Karpas-422 (cell line): ENCODE measurements at regions not wholly inside any gene's neighbourhood (a gene's known extent, or its start where the extent isn't known, plus 50 kb on each side); places are given as distances from the start of the nearest gene placed in this dataset.
A peak's percentile ranks its signal among the peaks of the same experiment; 100 is the strongest.
"Not testable (repeated sequence)": the region's sequence is repeated elsewhere in the genome, so short reads cannot be mapped to it uniquely, and the experiment has no call there.

Source experiments
- DNase-seq: peaks from one replicate; pipeline ENCODE4 v3.0.0-alpha.2; 2015
- H2AFZ ChIP-seq: fragments of 200-600 bp; sonication (generic); 2 replicates; pipeline ENCODE4 v1.6.1; 2014; ENCODE audit warnings: antibody characterized with exemption, low read length, mixed read lengths
- H3K27ac ChIP-seq: fragments of 200-600 bp; sonication (generic); 2 replicates; pipeline ENCODE4 v1.5.1; 2014; ENCODE audit warnings: mild to moderate bottlenecking, low read length, moderate library complexity
- H3K27me3 ChIP-seq: fragments of 200-600 bp; sonication (generic); 2 replicates; pipeline ENCODE4 v1.6.1; 2014; ENCODE audit warnings: low read length, mixed read lengths
- H3K36me3 ChIP-seq: fragments of 200-600 bp; sonication (generic); 2 replicates; pipeline ENCODE4 v1.6.1; 2014; ENCODE audit warnings: low read length, mixed read lengths; ENCODE audit not compliant: insufficient read depth
- H3K4me1 ChIP-seq: fragments of 200-600 bp; sonication (generic); 2 replicates; pipeline ENCODE4 v1.6.1; 2014; ENCODE audit warnings: mild to moderate bottlenecking, low read length, mixed read lengths
- H3K4me2 ChIP-seq: fragments of 200-600 bp; sonication (generic); 2 replicates; pipeline ENCODE4 v1.6.1; 2014; ENCODE audit warnings: low read length, low read depth, mild to moderate bottlenecking; ENCODE audit not compliant: poor library complexity, severe bottlenecking
- H3K4me3 ChIP-seq: fragments of 200-600 bp; sonication (generic); 2 replicates; pipeline ENCODE4 v1.5.1; 2014; ENCODE audit warnings: mild to moderate bottlenecking, antibody characterized with exemption, low read length, mixed read lengths
- H3K79me2 ChIP-seq: fragments of 200-600 bp; sonication (generic); 2 replicates; pipeline ENCODE4 v1.6.1; 2014; ENCODE audit warnings: mild to moderate bottlenecking, low read length, mixed read lengths
- H3K9ac ChIP-seq: fragments of 200-600 bp; sonication (generic); 2 replicates; pipeline ENCODE4 v1.6.0; 2014; ENCODE audit warnings: low read length
- H3K9me2 ChIP-seq: fragments of 200-600 bp; sonication (generic), shearing (Covaris generic); replicated peaks from 2 replicates; pipeline ENCODE4 v1.6.0; 2014; ENCODE audit warnings: mild to moderate bottlenecking, low read length, moderate library complexity; ENCODE audit not compliant: insufficient read depth
- H3K9me3 ChIP-seq: fragments of 300-700, 200-600 bp; sonication (generic); 2 replicates; pipeline ENCODE4 v1.6.1; 2014; ENCODE audit warnings: low read length, mixed read lengths
- H4K20me1 ChIP-seq: fragments of 200-600 bp; sonication (generic); 2 replicates; pipeline ENCODE4 v1.6.1; 2014; ENCODE audit warnings: mild to moderate bottlenecking, antibody characterized with exemption, low read length, low read depth; ENCODE audit not compliant: insufficient read depth

DNA sequence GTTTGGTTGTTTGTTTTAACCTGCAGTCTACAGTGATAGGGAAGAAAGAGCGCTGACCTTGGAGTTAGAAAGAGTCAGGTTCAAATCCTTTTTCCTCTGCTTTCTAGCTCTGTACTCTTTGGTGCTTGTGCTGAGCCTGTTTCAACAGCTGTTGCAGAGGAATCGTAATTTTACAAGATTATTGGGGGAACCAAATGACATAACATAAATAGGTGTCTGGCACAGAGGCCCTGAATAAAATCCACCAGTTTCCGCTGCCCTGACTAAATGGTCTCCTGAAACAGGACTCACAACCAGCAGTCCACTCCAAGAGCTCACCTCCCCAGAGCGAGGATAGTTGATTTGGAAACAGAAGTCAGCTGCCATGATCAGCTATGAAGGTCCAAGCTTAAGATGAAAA is 125.0 kb upstream of the CDC42EP3 start:
- no peak overlapping the region for H2AFZ ChIP-seq
- H4K20me1 ChIP-seq = no peaks in the 10 kb centered on the region
- no peak for DNase-seq
- H3K27ac ChIP-seq = no peak overlapping the region
- H3K36me3 ChIP-seq = no peaks in the 10 kb centered on the region
- no peaks in the 10 kb centered on the region for H3K79me2 ChIP-seq
- H3K27me3 ChIP-seq = no peaks in the 10 kb centered on the region
- no peak overlapping the region for H3K4me2 ChIP-seq
- H3K9me2 ChIP-seq = 0 out of 2 replicates have a peak, but pooled peaks cover 4% of the 10 kb centered on the region
- no peaks in the 10 kb centered on the region for H3K4me1 ChIP-seq
- no peak overlapping the region for H3K4me3 ChIP-seq
- H3K9ac ChIP-seq = no peak overlapping the region
- no peaks in the 10 kb centered on the region for H3K9me3 ChIP-seq

DNA sequence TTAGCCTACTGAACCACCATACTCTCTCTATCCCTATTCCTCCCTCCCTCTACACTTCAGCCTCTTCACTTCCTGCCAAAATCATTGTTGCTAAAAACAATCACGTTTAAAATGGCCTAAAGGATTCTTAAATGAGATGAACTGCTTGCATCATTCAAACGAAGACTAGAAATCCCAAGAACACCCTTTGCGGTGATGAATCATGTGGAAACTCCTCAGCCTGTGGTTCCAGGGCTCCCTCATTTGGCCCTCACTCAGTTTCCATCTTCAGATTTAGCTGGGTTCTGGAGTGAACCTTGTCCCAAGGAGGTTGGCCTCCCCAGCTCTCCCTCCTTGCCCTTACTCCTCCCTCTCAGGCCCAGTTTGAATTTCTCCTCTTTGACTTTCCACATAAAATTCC is 125.6 kb upstream of the CDC42EP3 start:
- Histone ChIP-seq H3K9me2 (0 out of 2 replicates have a peak, but pooled peaks cover 4% of the 10 kb centered on the region), H3K4me3 (no peak overlapping the region), H3K79me2 (no peaks in the 10 kb centered on the region), H3K27ac (no peak overlapping the region), H3K4me1 (no peaks in the 10 kb centered on the region), H3K9ac (no peak overlapping the region), H3K4me2 (no peak overlapping the region), H2AFZ (no peak overlapping the region), H3K36me3 (no peaks in the 10 kb centered on the region), H3K27me3 (no peaks in the 10 kb centered on the region), H4K20me1 (no peaks in the 10 kb centered on the region), H3K9me3 (no peaks in the 10 kb centered on the region)
- DNase-seq = no peak

DNA sequence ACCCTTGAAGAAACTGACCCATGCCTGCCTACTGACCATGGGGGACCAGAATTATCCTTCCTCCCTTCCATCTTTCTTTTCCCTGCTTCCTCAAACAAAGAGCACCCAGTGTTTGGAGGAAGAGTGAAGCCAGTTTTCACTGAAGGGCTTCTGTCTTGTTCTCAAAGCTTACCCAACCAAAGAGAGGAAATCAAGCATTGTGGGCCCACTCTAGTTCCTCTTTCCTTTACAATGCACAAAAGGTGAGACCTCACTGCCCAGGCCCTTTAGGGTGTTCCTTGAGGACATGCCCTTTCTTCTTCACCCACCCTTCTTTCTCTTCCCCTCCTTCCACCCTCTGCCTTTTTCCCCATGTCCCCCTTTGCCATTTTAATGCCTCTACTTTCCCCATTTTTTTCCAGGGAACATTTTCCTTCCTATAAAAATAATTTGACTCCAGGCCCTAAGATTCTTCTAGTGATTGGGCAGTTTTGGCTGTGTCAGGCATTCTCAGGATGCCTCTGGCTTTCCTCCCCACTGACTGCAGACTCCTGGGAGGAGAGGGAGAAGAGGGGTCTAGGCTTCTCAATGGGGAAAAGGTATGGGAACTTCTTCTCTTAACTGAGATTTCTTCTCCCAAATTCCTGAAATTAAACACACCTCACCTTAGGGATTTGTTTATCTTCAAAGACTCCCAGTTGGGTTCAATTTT is 126.6 kb upstream of the RMDN2 start:
- Histone ChIP-seq H3K9me3 (no peaks in the 10 kb centered on the region), H3K4me3 (no peak overlapping the region), H3K9ac (no peak overlapping the region), H3K36me3 (no peaks in the 10 kb centered on the region), H3K27me3 (no peaks in the 10 kb centered on the region), H2AFZ (no peak overlapping the region), H3K4me1 (no peaks in the 10 kb centered on the region), H3K4me2 (no peak overlapping the region), H3K9me2 (0 out of 2 replicates have a peak, but pooled peaks cover 4% of the 10 kb centered on the region), H4K20me1 (no peaks in the 10 kb centered on the region), H3K27ac (no peak overlapping the region), H3K79me2 (no peaks in the 10 kb centered on the region)
- peak; percentile 52 for DNase-seq

DNA sequence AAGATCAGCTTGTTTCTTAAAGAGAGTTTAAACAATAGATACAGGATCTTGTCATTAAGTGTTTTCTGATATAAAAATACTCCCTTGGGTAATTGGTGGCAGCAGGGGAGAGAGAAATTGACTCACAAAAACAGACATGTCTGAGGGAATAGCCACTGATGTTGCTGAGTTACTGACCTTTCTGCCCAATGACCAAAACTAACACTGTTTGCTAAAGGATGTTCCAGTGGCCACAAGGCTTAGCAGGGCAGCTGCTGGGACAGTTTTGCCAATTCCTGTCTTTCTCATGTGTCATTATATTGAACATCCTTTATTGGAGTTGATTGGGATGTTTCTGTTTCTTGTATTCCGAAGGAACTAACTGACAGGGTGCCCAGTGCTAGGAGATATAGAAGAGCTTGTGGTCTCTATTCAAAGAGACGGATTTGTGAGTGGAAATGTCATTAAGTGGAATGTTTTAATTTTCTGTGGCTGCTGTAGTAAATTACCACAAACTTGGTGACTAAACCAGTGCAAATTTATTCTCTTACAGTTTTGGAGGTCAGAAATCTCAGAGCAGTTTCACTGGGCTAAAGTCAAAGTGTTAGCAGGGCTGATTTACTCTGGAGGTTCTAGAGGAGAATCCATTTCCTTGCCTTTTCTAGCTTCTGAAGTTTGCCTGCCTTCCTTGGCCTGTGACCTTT is 124.8 kb upstream of the RMDN2 start:
- Histone ChIP-seq H3K9ac (no peak overlapping the region), H3K27ac (no peak overlapping the region), H2AFZ (no peak overlapping the region), H3K36me3 (no peaks in the 10 kb centered on the region), H4K20me1 (no peaks in the 10 kb centered on the region), H3K79me2 (no peaks in the 10 kb centered on the region), H3K27me3 (no peaks in the 10 kb centered on the region), H3K9me3 (no peaks in the 10 kb centered on the region), H3K4me1 (no peaks in the 10 kb centered on the region), H3K4me3 (no peak overlapping the region), H3K9me2 (no peaks in the 10 kb centered on the region), H3K4me2 (no peak overlapping the region)
- no peak for DNase-seq

DNA sequence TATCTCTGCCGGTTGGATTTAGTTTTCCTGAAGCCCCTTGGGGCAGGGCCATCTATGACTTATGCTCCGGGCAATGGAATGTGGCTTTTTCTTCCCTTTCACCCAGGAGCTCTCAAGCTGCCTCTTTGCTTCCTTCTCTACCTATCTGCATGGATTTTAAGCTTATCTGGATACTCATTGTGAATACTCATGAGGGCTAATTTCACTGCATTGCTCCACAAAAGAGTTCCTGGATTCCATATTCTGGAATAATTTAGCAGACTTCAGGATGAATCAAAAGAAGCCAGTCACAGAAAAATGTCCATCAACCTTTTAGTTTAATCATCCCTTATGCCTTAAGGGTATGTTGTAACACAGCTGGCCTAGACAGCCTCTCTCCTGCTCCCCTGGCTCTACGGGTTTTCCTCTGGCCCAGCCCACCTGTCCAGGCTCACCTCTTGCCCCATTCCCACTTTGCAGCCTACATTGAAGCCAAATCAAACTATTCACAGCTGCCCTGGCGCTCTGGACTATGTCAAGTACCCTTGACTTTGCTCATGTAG is 122.8 kb upstream of the RMDN2 start:
- no peak overlapping the region for H2AFZ ChIP-seq
- no peaks in the 10 kb centered on the region for H3K4me1 ChIP-seq
- no peak overlapping the region for H3K9ac ChIP-seq
- no peaks in the 10 kb centered on the region for H3K9me3 ChIP-seq
- no peaks in the 10 kb centered on the region for H3K79me2 ChIP-seq
- H3K27ac ChIP-seq = no peak overlapping the region
- H3K36me3 ChIP-seq = no peaks in the 10 kb centered on the region
- H3K4me3 ChIP-seq = no peak overlapping the region
- H3K9me2 ChIP-seq = no peaks in the 10 kb centered on the region
- no peak overlapping the region for H3K4me2 ChIP-seq
- no peaks in the 10 kb centered on the region for H3K27me3 ChIP-seq
- no peaks in the 10 kb centered on the region for H4K20me1 ChIP-seq
- no peak for DNase-seq

DNA sequence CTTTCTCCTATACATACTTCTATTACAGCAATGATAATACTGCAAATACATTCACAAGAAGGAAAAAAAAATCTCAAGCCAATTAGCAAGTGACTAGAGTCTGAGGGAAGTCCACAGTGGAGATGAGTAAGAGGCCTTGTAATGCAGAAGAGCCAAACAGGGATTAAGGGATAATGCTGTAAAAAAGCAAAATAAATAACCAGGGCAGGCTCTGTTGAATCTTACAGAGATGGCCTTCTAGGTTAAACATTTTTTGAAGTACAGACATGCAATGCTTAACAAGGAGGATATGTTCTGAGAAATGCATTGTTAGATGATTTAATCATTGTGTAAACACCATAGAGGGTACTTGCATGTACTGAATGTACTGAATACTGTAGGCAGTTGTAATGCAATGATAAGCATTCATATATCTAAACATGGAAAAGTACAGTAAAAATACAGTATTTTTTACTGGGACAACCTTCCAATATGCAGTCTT is 122.1 kb upstream of the RMDN2 start:
- Histone ChIP-seq H3K36me3 (no peaks in the 10 kb centered on the region), H3K9me3 (no peaks in the 10 kb centered on the region), H3K9me2 (no peaks in the 10 kb centered on the region), H3K9ac (no peak overlapping the region), H3K27me3 (no peaks in the 10 kb centered on the region), H2AFZ (no peak overlapping the region), H3K4me1 (no peaks in the 10 kb centered on the region), H3K4me3 (no peak overlapping the region), H4K20me1 (no peaks in the 10 kb centered on the region), H3K4me2 (no peak overlapping the region), H3K79me2 (no peaks in the 10 kb centered on the region), H3K27ac (no peak overlapping the region)
- no peak for DNase-seq

DNA sequence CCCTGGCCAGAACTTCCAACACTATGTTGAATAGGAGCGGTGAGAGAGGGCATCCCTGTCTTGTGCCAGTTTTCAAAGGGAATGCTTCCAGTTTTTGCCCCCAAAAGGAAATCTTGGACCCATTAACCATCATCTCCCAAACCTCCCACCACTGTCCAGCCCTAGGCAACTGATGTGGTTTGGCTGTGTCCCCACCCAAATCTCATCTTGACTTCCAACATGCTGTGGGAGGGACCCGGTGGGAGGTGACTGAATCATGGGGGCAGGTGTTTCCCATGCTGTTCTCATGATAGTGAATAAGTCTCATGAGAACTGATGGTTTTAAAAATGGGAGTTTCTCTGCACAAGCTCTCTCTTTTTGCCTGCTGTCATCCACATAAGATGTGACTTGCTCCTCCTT is 119.1 kb upstream of the RMDN2 start:
- H3K9me3 ChIP-seq, H3K79me2 ChIP-seq, H2AFZ ChIP-seq, H3K27ac ChIP-seq, H3K9me2 ChIP-seq, H3K4me2 ChIP-seq, H3K4me1 ChIP-seq, H4K20me1 ChIP-seq, H3K4me3 ChIP-seq, H3K27me3 ChIP-seq, H3K36me3 ChIP-seq, DNase-seq, H3K9ac ChIP-seq: not testable (repeated sequence)

DNA sequence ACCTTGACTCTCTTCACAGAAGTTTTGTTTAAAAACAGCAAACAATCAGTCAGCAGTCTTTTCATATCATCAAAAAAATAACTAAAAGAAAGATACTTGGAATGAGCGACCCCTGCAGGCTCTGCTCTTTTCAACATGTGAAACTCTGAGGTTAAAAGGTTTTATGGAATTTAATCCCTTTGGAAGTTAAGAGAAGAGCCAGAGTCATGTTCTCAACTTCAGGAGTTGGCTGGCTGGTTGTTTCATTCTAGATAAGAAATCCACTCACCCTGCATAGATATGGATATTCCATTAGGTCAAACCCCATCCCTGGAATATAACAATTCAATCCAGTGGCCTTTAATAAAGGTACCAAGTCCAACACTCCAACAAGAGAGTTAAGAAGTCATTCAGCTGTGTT is 115.6 kb upstream of the RMDN2 start:
- H3K79me2 ChIP-seq = no peaks in the 10 kb centered on the region
- H3K9ac ChIP-seq = no peak overlapping the region
- H3K4me1 ChIP-seq = no peaks in the 10 kb centered on the region
- H3K27me3 ChIP-seq = no peaks in the 10 kb centered on the region
- H3K9me2 ChIP-seq = no peaks in the 10 kb centered on the region
- no peak overlapping the region for H3K27ac ChIP-seq
- no peaks in the 10 kb centered on the region for H3K36me3 ChIP-seq
- peak; percentile 54 for DNase-seq
- H2AFZ ChIP-seq = no peak overlapping the region
- H3K4me3 ChIP-seq = no peak overlapping the region
- no peak overlapping the region for H3K4me2 ChIP-seq
- no peaks in the 10 kb centered on the region for H4K20me1 ChIP-seq
- H3K9me3 ChIP-seq = no peaks in the 10 kb centered on the region
